SHP77 (cell line): ENCODE measurements at regions not wholly inside any gene's neighbourhood (a gene's known extent, or its start where the extent isn't known, plus 50 kb on each side); places are given as distances from the start of the nearest gene placed in this dataset.
"Not testable (repeated sequence)": the region's sequence is repeated elsewhere in the genome, so short reads cannot be mapped to it uniquely, and the experiment has no call there.

ENCODE experiments used
- DNase-seq, 2 experiments: peaks; one replicate each; lab custom pipeline; 2025; lab: John Stamatoyannopoulos, UW

DNA sequence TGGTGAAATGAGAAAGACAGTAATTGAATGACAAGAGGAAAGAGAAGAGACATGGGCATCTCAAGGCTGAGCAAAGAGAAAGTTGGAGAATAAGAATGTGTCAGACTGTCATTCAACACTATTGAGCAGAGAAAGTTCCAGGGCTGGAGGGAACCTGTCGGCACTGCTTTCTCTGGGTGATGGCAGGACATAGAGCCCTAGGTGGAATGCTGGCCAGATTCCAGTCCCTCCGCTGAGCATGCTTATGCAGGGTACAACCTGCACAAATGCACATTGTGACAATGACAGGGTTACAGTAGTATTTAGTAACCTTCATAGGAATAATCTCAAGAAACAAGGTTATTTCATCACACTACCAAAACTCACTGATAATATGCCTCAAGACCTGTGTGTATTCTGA is 582.8 kb downstream of the ADCYAP1 start:
- DNase-seq, result no peak

DNA sequence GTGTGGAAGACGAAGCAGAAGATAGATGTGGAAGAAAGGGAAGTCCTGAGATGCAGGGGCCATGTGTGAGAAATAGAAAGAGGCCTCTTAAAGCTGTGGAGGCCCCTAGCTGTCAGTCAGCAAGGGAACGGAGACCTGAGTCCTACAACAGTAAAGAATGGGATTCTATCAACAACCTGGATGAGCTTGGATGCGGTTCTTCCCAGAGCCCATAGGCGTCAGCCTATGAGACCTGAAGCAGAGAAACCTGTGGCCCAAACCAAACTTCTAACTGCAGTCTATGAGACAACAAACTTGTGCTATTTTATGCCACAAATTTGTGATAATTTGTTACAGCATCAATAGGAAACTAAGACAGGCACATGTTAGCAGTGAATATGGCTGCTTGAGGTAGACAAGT is 583.7 kb downstream of the ADCYAP1 start:
- no peak for DNase-seq

DNA sequence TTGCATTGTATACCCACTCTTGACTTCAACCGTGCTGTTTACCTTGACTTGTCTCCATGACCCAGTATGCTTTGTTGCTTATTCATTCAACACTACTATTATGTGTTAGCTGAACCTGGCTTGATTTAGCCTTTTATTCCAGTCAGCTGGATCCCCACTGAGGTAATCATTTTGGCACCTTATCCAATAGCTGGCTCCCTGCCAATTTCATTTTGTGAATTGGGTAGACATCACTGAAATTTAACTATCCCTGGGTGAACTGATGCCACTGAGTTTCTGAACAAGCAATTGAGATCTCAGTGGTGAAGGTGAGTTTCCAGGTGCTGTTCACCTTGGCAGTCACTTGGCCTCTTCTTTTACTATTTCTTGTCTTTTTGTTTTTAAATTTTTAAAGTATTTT is 584.3 kb downstream of the ADCYAP1 start:
- peak; percentile 75 to 83 for DNase-seq

DNA sequence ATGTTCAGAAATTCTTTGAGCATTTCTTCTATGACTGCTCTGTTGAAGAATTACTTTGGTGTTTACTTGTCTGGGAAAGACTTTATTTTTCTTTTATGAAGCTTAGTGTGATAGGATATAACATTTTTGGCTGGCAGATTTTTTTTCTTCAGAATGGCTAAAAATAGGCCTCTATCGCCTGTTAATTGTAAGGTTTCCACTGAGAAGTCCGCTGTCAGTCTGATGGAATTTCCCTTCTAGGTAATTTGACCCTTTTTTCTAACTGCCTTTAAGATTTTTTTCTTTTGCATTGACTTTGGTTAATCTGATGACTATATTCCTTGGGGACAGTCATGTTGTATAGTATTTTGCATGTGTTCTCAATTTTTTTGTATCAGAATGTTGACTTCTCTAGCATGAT is 590.7 kb downstream of the ADCYAP1 start:
- no peak for DNase-seq

DNA sequence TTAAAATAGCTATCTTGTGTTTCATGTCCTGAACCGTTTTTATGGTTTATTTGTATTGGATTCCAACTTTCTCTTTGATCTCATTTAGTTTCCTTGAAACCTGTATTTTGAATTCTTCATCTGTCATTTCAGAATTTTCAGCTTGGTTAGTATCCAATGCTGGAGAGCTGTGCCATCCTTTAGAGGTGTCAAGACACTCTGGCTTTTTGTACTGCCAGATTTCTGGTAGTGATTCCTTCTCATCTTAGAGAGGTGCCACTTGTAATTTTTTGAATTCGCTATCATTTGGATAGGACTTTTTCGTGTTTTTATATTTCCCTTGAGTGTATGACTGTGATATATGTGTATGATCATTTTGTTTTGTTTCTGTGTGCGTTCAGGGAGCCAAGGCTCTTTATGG is 591.4 kb downstream of the ADCYAP1 start:
- no peak for DNase-seq

DNA sequence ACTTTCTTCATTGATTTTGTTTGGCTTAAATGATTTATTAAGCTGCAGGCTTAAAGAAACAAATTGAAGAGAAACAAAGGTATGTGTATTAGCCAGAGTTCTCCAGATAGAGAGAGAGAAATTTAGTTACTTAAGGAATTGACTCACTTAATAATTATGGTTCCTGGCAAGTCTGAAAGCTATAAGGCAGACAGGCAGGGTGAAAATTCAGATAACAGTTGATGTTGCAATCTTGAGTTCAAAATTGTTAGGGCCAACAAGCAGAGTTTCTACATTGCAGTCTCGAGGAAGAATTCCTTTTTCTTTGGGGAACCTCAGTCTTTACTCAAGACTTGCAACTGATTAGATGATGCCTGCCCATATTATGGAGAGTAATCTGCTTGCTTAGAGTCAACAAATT is 593.5 kb downstream of the ADCYAP1 start:
- no peak for DNase-seq

DNA sequence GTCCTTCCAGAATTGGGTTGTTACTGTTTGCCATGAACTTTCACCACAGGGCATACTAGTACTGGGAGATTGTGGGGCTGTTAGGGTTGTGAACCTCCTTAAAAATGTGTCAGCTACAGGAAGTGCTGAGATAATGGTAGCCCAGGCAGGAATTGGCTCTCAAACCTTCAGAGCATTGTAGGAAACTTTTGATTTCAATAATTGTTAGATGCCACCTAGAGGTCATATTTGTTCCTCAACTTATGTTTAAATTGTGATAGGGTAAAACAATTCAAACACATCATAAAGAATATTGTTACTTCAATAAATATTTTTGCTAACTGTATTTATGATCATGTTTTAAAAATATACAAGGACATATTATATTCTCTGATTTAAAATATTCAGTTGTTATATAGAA is 594.6 kb downstream of the ADCYAP1 start:
- no peak for DNase-seq

DNA sequence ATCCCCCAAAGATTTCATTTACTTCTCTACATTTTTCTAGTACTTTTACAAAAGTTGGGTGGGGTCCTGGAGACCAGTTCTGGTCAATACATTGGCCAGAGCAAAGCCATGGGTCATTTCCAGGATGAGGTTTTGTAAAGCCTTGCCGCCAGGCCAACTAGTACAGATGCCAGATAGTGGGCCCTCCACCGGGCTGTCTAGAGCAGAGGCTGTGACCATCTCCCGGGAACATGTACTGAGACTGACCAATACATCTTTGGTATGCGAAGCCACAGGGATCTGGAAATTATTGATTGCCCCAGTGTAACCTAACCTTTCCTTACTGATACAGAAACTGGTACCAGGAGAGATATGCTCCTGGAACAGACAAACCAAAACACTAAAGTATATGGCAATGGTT is 599.2 kb downstream of the ADCYAP1 start:
- DNase-seq, result no peak

DNA sequence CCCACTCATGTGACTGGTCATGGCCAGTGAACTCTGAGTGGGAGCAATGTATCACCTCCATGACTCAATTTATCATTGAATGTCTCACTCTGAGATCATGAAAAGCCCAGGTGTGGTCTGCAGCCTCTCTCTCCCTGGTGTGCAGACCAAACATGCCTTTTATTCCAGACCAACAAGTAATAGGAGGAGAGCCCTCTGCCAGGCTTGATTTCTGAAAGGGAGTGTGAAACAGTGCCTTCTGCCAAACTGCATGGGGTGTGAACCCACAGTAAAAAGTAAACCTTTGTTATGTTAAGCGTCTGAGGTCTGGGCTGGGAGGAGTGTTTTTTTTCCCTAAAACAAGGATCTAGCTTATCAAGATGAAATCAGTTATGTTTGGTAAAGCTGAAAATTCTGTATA is 601.2 kb downstream of the ADCYAP1 start:
- DNase-seq, result no peak

DNA sequence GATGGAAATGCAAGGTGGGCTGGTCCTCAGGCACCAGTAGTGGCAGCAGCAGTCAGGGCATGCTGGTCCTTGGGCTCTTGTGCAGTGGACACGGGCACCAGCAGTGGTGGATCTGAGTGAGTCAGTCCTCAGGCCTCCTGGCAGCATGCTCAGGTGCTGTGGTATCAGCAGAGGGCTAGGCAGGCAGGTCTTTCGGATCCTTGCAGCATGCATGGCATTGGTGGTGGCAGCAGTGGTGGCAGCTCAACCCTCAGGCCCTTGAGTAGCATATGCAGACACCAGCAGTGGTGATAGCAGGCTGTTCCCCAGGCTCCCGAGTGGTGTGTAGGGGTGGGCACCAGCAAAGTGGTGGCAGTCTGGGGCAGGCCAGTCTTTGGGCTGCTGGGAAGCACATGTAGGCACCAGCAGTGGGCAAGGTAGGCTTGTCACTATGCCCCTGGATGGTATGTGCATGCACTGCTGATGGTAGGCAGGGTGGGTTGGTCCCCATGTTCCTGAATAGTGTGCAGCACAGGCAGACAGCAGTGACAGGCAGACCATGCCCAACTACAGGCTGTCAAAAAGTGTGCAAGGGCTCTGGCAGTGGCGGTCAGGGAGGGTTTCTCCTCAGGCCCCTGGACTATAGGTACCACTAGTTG is 606.0 kb downstream of the ADCYAP1 start:
- DNase-seq, result no peak

DNA sequence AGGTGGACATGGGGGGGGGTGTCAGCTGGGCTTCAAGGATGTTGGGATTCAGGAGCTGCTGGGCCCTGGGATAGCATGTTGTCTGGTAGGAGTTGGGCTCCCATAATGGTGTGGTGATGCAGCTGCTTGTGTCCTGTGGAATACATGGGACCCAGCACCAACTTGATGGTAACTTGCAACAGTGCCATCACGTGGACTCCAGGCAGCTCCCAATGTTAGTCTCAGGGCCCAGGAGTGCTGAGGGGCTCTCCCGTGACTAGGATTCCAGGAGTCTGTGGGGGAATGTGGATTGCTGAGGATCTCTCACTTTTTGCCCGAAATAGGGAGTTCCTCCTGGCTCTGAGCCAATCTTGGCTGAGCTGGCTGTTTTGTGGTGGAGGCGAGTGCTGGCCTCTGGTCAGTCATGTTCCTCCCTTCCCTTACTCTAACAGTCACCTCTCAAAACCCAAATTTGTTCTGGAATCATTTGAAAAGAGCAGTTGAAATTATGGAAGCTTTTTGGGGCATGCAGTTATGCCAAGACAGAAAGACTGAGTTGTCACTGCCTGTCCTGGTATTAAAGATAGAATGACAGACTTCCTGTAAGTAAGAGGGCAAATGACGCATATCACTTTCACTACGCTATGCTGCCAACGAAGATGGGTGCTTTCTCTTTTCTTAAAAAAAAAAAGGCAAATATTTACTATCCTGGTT is 607.1 kb downstream of the ADCYAP1 start:
- DNase-seq, result peak in 1 of 2 experiments; percentile 42

DNA sequence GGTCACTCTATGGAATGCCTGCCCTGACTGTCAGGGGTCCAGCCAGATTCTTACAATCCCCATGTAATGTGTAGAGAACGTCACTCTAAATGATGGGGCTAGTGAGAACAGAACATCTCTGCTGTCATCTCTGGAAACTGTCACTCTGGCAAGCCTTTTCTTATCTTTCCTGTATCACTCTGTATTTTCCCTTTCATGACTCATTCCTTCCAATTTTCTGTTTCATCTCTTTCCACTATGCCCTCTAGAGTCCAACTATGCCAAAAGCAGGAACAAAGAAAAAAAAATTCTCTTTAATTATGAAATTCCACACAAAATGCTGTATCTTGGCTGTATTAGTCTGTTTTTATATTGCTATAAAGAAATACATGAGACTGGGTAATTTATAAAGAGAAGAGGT is 608.8 kb downstream of the ADCYAP1 start:
- DNase-seq, result no peak

DNA sequence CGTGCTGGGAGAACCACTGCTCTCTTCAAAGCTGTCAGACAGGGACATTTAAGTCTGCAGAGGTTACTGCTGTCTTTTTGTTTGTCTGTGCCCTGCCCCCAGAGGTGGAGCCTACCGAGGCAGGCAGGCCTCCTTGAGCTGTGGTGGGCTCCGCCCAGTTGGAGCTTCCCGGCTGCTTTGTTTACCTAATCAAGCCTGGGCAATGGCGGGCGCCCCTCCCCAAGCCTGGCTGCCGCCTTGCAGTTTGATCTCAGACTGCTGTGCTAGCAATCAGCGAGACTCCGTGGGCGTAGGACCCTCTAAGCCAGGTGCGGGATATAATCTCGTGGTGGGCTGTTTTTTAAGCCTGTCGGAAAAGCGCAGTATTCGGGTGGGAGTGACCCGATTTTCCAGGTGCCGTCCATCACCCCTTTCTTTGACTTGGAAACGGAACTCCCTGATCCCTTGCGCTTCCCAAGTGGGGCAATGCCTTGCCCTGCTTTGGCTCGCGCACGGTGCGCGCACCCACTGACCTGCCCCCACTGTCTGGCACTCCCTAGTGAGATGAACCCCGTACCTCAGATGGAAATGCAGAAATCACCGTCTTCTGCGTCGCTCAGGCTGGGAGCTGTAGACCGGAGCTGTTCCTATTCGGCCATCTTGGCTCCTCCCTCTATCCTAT is 617.0 kb downstream of the ADCYAP1 start:
- not testable (repeated sequence) for DNase-seq

DNA sequence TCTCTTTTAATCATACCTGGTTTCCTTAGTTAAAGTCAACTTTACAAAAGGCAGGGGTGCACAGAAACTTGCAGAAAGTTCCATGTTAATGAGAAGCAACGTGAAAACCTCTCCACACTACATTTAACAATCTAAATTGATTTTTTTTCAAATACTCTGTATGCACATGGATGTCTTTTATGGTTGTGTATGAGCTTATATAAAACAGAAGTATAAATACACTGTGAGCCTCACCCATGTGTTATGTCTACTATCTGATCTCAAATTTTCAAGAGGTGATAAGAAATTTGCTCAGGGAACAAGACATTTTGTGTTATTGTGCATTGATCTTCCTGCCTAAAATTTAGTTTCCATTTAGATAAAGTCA is 617.6 kb downstream of the ADCYAP1 start:
- DNase-seq, result no peak

DNA sequence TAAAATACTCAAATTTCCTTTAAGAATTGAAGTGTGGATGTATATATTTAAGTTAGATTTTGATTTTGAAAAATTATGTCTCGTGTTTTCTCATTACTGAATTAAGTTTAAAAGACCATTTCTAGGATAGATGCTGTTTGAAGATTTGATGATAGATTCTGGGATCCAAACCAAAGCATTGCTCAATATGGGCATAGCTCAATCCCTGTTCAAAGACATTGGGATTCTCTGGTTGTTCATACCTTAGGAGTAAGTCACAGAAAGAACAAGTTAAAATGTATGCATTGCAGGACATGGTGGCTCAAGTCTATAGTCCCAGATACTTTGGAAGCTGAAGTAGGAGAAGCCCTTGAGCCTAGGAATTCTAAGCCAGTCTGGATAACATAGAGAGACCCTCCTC is 622.3 kb downstream of the ADCYAP1 start:
- DNase-seq, result no peak

DNA sequence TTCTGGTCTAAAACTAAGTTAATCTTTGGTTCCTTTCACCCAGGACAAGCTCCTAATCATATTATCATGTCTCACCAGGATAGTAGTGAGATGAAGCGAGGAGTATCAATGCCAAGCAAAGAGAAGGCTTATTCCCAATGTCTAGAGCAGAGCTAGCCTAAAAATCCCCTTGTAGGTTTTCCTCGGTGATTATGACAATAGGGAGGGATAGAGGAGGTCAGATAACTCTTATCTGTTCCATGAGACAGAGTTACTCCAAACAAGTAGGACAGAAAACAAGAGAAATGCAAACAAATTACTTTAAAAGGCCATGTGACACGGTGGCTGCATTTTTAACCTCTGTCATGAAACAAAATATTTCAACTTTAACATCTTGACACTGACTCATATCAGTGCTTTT is 623.1 kb downstream of the ADCYAP1 start:
- DNase-seq, result no peak

DNA sequence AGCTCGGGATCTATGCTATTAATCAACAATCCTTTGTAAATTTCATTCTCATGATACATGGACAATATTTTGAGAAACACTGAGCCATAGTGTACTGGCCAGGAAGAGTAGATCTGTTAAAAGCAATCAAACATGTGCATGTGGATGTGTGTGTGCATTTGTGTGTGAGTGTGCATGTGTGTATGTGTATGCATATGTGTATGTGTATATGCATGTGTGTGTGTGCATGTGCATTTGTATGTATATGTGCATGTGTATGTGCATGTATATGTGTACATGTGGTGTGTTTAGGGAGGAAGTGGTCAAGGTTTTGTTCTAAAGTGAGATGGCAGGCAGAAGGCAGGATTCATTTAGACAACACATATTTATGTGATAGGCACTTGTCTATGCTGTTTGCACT is 623.8 kb downstream of the ADCYAP1 start:
- no peak for DNase-seq

DNA sequence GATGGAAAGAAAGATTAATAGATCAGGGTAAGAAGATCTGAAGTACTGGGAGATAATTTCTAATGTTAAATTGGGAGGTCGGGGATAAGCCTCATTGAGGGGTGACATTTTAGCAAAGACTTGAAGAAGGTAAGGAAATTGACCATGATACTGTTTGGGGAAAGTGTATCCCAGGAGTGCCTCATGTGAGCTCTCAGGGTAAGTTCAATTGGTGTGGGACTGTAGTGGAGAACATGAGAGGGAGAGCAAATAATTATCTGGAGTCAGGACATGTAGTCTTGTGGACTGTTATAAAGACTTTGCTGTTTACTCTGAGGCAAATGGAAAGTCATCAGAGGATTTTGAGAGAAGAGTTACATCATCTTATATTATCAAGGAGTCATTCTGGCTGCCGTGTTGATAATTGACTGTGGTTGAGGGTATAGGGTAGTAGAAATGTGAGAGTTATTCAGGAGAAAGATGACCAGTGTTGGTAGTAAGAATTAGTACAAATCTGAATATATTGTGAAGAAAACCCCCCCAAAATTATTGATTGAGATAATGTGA is 624.4 kb downstream of the ADCYAP1 start:
- no peak for DNase-seq

DNA sequence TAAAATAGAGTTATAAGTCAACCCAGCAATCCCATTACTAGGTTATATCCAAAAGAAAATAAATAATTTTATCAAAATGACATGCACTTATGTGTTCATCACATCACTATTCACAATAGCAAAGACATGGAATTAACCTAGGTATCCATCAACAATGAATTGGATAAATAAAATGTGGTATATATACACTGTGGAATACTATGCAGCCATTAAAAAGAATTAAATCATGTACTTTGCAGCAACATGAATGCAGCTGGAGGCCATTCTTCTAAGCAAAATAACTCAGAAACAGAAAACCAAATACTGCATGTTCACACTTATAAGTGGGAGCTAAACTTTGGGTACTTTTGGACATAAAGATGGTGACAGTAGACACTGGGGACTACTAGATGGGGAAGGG is 626.0 kb downstream of the ADCYAP1 start:
- no peak for DNase-seq

DNA sequence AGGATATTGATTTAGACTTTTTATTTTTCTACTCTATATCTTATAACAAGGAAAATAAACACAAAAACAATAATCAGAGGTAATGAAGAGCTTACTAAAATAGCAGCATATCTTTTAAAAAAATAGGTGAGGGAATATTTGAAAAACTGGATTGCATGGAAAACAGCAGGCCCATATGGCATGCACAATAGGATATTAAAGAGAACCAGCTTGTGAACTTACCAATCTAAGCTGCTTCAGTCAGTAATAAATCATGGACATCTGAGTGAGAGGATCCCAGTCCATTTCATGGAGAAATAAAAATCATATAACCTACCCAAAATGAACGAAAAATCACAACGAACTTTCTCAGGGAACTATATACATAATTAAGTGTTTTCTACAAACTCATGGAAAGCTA is 634.6 kb downstream of the ADCYAP1 start:
- DNase-seq, result no peak

DNA sequence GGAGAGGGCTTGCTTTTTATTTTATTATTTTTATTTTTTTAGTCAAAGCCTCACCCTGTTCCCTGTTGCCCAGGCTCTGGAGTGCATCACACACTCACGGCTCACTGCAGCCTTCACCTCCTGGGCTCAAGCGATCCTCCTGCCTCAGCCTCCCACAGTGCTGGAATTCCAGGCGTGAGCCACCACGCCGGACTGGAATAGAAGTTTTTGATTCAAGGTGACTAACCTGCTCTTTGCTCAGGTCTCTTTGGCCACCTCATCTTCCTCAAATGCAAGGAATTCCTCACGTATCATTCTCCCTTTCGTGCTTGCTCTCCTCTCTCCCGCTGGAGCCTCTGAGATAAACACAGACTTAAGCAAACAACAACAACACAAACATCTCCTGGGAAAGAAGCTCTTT is 636.8 kb downstream of the ADCYAP1 start:
- DNase-seq, result no peak

DNA sequence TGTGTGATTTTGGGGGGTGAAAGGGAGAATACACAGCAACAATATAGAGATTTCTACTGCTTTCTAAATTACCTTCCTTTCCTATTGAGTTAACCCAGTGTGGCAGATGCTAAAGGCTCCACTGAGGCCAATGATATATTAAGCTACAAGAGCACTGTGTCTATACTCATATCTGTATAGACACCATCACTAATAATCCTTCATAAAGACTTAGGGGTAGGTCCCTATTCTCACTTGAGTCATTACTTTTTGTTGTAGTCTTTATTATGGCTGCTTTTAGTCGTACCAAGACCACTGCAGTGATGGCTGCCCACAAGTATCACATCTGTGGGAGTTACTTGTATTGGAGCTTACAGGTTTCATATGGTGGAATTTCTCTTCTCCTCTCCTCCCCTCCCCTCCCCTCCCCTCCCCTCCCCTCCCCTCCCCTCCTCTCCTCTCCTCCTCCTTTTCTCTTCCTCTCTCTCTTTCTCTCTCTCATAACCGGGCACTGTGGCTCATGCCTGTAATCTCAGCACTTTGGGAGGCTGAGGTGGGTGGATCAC is 637.6 kb downstream of the ADCYAP1 start:
- DNase-seq, result no peak

DNA sequence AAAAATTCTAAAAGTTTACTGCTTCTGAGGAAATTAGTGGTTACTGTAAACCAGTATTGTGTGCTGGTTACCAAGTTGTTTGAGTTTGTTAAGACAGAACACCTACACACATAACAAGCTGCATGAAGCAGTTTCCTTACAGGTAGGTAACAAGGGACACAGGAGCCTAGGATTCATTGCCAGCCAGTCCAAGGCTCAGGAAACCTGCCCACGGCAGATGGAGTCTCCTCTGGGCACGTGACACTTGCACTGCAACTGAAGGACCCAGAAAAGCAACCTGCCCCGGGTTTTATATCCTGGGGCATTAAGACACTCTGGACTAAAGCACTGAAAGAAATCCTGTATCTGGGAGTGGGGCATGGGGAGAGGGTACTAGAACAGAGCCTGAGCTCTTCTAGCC is 639.3 kb downstream of the ADCYAP1 start:
- DNase-seq, result no peak
